H1 (cell line): ENCODE measurements at regions not wholly inside any gene's neighbourhood (a gene's known extent, or its start where the extent isn't known, plus 50 kb on each side); places are given as distances from the start of the nearest gene placed in this dataset.

ENCODE experiments used
- CTCF ChIA-PET: fragments of 300-600 bp; sonication (Branson Sonifier 250); formaldehyde crosslinking; loops from one replicate; lab custom pipeline; 2021; ENCODE audit not compliant: partially characterized antibody; lab: Charles Lee
- POLR2A ChIA-PET: fragments of 300-600 bp; sonication (Branson Sonifier 250); formaldehyde crosslinking; loops from one replicate; lab custom pipeline; 2021; ENCODE audit warnings: inconsistent platforms; ENCODE audit not compliant: partially characterized antibody; lab: Charles Lee
- DNase-seq, 2 experiments: peaks; one replicate each; pipeline versions ENCODE4 v3.0.0 to v3.0.0-alpha.2; 2010 to 2022; ENCODE audit warnings: low spot score in 2 of 2, low read depth in 1 of 2, mixed read lengths in 1 of 2
- FAIRE-seq: peaks from 2 replicates; lab custom pipeline; 2011; peaks lifted over from hg19 to GRCh38; lab: Jason Lieb, UNC
- H2AFZ ChIP-seq: 2 replicates; pipeline ENCODE4 v1.8.1; 2012; ENCODE audit warnings: low read length, inconsistent platforms
- H2AK5ac ChIP-seq: 2 replicates; pipeline ENCODE4 v1.6.1; 2013; ENCODE audit warnings: low read depth, low read length
- H2BK120ac ChIP-seq: replicated peaks from 2 replicates; pipeline ENCODE3; 2013; ENCODE audit warnings: low read depth, low read length, inconsistent platforms
- H2BK12ac ChIP-seq: 2 replicates; pipeline ENCODE4 v1.6.1; 2013; ENCODE audit warnings: low read depth, low read length
- H2BK15ac ChIP-seq: 2 replicates; pipeline ENCODE4 v1.6.1; 2013; ENCODE audit warnings: low read length
- H2BK20ac ChIP-seq: 2 replicates; pipeline ENCODE4 v1.6.1; 2013; ENCODE audit warnings: low read length
- H2BK5ac ChIP-seq: 2 replicates; pipeline ENCODE4 v1.6.1; 2013; ENCODE audit warnings: low read depth, low read length
- H3K14ac ChIP-seq: 2 replicates; pipeline ENCODE4 v1.6.1; 2013; ENCODE audit warnings: inconsistent platforms; ENCODE audit not compliant: insufficient read length
- H3K18ac ChIP-seq: 2 replicates; pipeline ENCODE4 v1.6.1; 2013; ENCODE audit warnings: low read length; ENCODE audit errors: extremely low read depth
- H3K23ac ChIP-seq: 2 replicates; pipeline ENCODE4 v1.6.1; 2013; ENCODE audit warnings: inconsistent platforms; ENCODE audit not compliant: insufficient read length
- H3K23me2 ChIP-seq: 2 replicates; pipeline ENCODE4 v1.6.1; 2013; ENCODE audit warnings: low read depth, low read length
- H3K27ac ChIP-seq: 2 replicates; pipeline ENCODE4 v1.6.1; 2011; ENCODE audit warnings: low read depth, low read length, inconsistent platforms
- H3K27me3 ChIP-seq, 4 experiments: replicated peaks in 1 of 4; 1 replicate in 1 of 4; 2 replicates in 3 of 4; pipeline versions ENCODE4 v1.6.1 to v1.8.1; 2011 to 2013; ENCODE audit warnings: low read length in 3 of 4, mild to moderate bottlenecking in 3 of 4, inconsistent platforms in 2 of 4, mixed read lengths in 2 of 4, moderate library complexity in 1 of 4; ENCODE audit not compliant: control insufficient read depth in 3 of 4, insufficient read depth in 3 of 4; ENCODE audit errors: extremely low read depth in 1 of 4
- H3K36me3 ChIP-seq, 4 experiments: 2 replicates each; pipeline versions ENCODE4 v1.6.1 to v1.8.1; 2011 to 2013; ENCODE audit warnings: mild to moderate bottlenecking in 4 of 4, low read length in 3 of 4, moderate library complexity in 2 of 4, control low read depth in 1 of 4, inconsistent platforms in 1 of 4; ENCODE audit not compliant: insufficient read depth in 4 of 4, control insufficient read depth in 2 of 4
- H3K4ac ChIP-seq: replicated peaks from 2 replicates; pipeline ENCODE3; 2013; ENCODE audit warnings: low read length, low read depth, mixed read lengths, inconsistent platforms; ENCODE audit not compliant: insufficient read length
- H3K4me1 ChIP-seq, 4 experiments: replicated peaks in 1 of 4; 1 replicate in 1 of 4; 2 replicates in 3 of 4; pipeline versions ENCODE4 v1.6.1 to v1.8.1; 2011 to 2013; ENCODE audit warnings: low read length in 3 of 4, inconsistent platforms in 2 of 4, mixed read lengths in 1 of 4; ENCODE audit not compliant: insufficient read depth in 4 of 4, control insufficient read depth in 3 of 4
- H3K4me2 ChIP-seq, 2 experiments: 2 replicates each; pipeline versions ENCODE4 v1.6.1 to v1.8.1; 2011 to 2013; ENCODE audit warnings: low read depth in 2 of 2, low read length in 2 of 2, control low read depth in 1 of 2, inconsistent platforms in 1 of 2, mild to moderate bottlenecking in 1 of 2; ENCODE audit not compliant: insufficient read depth in 1 of 2
- H3K4me3 ChIP-seq, 4 experiments: fragments of 200-600, 300-600 bp in 1 of 4; sonication (generic), shearing (Covaris generic), sonication (Bioruptor Twin) in 1 of 4; 2 replicates each; pipeline versions ENCODE4 v1.5.1 to v1.8.1; 2011 to 2016; ENCODE audit warnings: low read length in 4 of 4, low read depth in 3 of 4, control low read depth in 2 of 4, inconsistent platforms in 2 of 4, mild to moderate bottlenecking in 2 of 4, mixed read lengths in 1 of 4, moderate library complexity in 1 of 4; ENCODE audit not compliant: insufficient read depth in 2 of 4; ENCODE audit errors: extremely low read depth in 1 of 4
- H3K56ac ChIP-seq: replicated peaks from 2 replicates; pipeline ENCODE3; 2013; ENCODE audit warnings: low read depth, mild to moderate bottlenecking, mixed read lengths, low read length, inconsistent platforms; ENCODE audit not compliant: insufficient read length
- H3K79me1 ChIP-seq: 2 replicates; pipeline ENCODE4 v1.6.1; 2013; ENCODE audit warnings: low read depth, low read length, control low read depth
- H3K79me2 ChIP-seq, 2 experiments: 2 replicates each; pipeline versions ENCODE4 v1.6.1 to v1.8.1; 2012 to 2013; ENCODE audit warnings: low read length in 2 of 2, mild to moderate bottlenecking in 2 of 2, inconsistent platforms in 1 of 2; ENCODE audit not compliant: insufficient read depth in 2 of 2, control insufficient read depth in 1 of 2
- H3K9ac ChIP-seq, 4 experiments: replicated peaks in 1 of 4; 1 replicate in 1 of 4; 2 replicates in 3 of 4; pipeline versions ENCODE4 v1.6.1 to v1.8.1; 2011 to 2013; ENCODE audit warnings: low read depth in 3 of 4, low read length in 3 of 4, control low read depth in 2 of 4, mild to moderate bottlenecking in 2 of 4, moderate library complexity in 2 of 4, inconsistent platforms in 1 of 4; ENCODE audit errors: extremely low read depth in 1 of 4
- H3K9me3 ChIP-seq, 2 experiments: 2 replicates each; pipeline versions ENCODE4 v1.6.1 to v1.8.1; 2012 to 2013; ENCODE audit warnings: mild to moderate bottlenecking in 2 of 2, moderate library complexity in 2 of 2, control low read depth in 1 of 2, inconsistent platforms in 1 of 2, low read depth in 1 of 2, low read length in 1 of 2, mixed read lengths in 1 of 2; ENCODE audit not compliant: insufficient read depth in 2 of 2
- H4K20me1 ChIP-seq, 2 experiments: replicated peaks in 1 of 2; 2 replicates each; pipeline versions ENCODE3 to v1.8.1; 2011 to 2013; ENCODE audit warnings: inconsistent platforms in 2 of 2, low read length in 2 of 2, mild to moderate bottlenecking in 1 of 2; ENCODE audit not compliant: insufficient read depth in 2 of 2, control insufficient read depth in 1 of 2
- H4K5ac ChIP-seq: 2 replicates; pipeline ENCODE4 v1.6.1; 2013; ENCODE audit warnings: low read length, low read depth, mixed read lengths, inconsistent platforms; ENCODE audit not compliant: insufficient read length
- H4K8ac ChIP-seq: 2 replicates; pipeline ENCODE4 v1.8.0; 2013; ENCODE audit warnings: mild to moderate bottlenecking, moderate library complexity, low read length, inconsistent platforms; ENCODE audit not compliant: insufficient read depth; ENCODE audit errors: extremely low read depth
- H4K91ac ChIP-seq: replicated peaks from 2 replicates; pipeline ENCODE3; 2013; ENCODE audit warnings: low read length, mixed read lengths, inconsistent platforms; ENCODE audit not compliant: insufficient read length
- BRCA1 ChIP-seq: IDR thresholded peaks from 2 replicates; pipeline ENCODE4 v1.6.1; 2012; ENCODE audit warnings: low read depth, low read length, improper control_type of control experiment
- HDAC2 ChIP-seq, 2 experiments: fragments of 300-600 bp in 1 of 2; sonication (generic) in 1 of 2; IDR thresholded peaks; 2 replicates each; pipeline ENCODE4 v1.6.1; 2011 to 2012; ENCODE audit warnings: low read depth in 2 of 2, low read length in 2 of 2, mild to moderate bottlenecking in 2 of 2, moderate library complexity in 2 of 2, borderline replicate concordance in 1 of 2, inconsistent platforms in 1 of 2
- KDM5A ChIP-seq: fragments of 200-600 bp; IDR thresholded peaks from 2 replicates; pipeline ENCODE4 v1.7.1; 2012; ENCODE audit warnings: mild to moderate bottlenecking, low read length, inconsistent platforms, mixed read lengths
- WGBS, 2 experiments: shearing (Covaris generic) in 1 of 2; methylation state at CpG; one replicate each; pipeline versions ENCODE4 v1.1.6 to v1.1.7; 2013 to 2015; ENCODE audit warnings: low lambda C conversion rate in 2 of 2, mixed read lengths in 2 of 2, inconsistent platforms in 1 of 2, low coverage in 1 of 2, missing lambda C conversion rate in 1 of 2; ENCODE audit not compliant: insufficient replicate concordance in 2 of 2, insufficient coverage in 1 of 2, insufficient read length in 1 of 2; ENCODE audit errors: extremely low coverage in 1 of 2, missing lambda C conversion rate in 1 of 2; 5-methylcytosine and 5-hydroxymethylcytosine counted together

GRCh38 chr4:129453524-129454200 lies 357.7 kb downstream of the C4orf33 start:
- H2BK5ac ChIP-seq: no peak overlapping the region
- H3K18ac ChIP-seq: no peak overlapping the region
- no peak overlapping the region for H4K5ac ChIP-seq
- WGBS, 2 experiments: 95% methylated on average over 4 of the region's 4 CpGs; no CpG with 5 or more reads in 1 of the 2 experiments
- H3K4me1 ChIP-seq: no peaks in the 10 kb centered on the region
- H3K23ac ChIP-seq: no peak overlapping the region
- no peak overlapping the region for H3K14ac ChIP-seq
- TF ChIP-seq HDAC2 (IDR thresholded peaks at IDR 0.05; ENCODE audit: borderline replicate concordance in 1 of 2, low read depth in 2 of 2, low read length in 2 of 2) (no peak), KDM5A (no peak), BRCA1 (no peak)
- H3K4ac ChIP-seq: no peak overlapping the region
- no peak overlapping the region for H2BK20ac ChIP-seq
- FAIRE-seq (no peak), DNase-seq (no peak)
- H3K27me3 ChIP-seq: no peaks in the 10 kb centered on the region
- no peak overlapping the region for H3K27ac ChIP-seq
- H3K23me2 ChIP-seq: no peaks in the 10 kb centered on the region
- H3K4me3 ChIP-seq: no peak overlapping the region
- H2AFZ ChIP-seq: no peak overlapping the region; the same call in 1 of the 2 replicates
- H2BK120ac ChIP-seq: no peak overlapping the region
- no peak overlapping the region for H4K91ac ChIP-seq
- CTCF ChIA-PET: no interaction called here
- H3K79me1 ChIP-seq: no peaks in the 10 kb centered on the region
- H3K9me3 ChIP-seq: no peaks in the 10 kb centered on the region
- no peak overlapping the region for H3K4me2 ChIP-seq
- H3K9ac ChIP-seq: no peak overlapping the region
- no peak overlapping the region for H2BK15ac ChIP-seq
- H3K56ac ChIP-seq: no peak overlapping the region
- no peaks in the 10 kb centered on the region for H3K36me3 ChIP-seq
- no peak overlapping the region for H2BK12ac ChIP-seq
- H4K20me1 ChIP-seq: no peaks in the 10 kb centered on the region
- POLR2A ChIA-PET: no interaction called here
- H4K8ac ChIP-seq: no peak overlapping the region
- H2AK5ac ChIP-seq: no peak overlapping the region
- H3K79me2 ChIP-seq: no peaks in the 10 kb centered on the region
